ENCODE measurements at regions not wholly inside any gene's neighbourhood (a gene's known extent, or its start where the extent isn't known, plus 50 kb on each side); places are given as distances from the start of the nearest gene placed in this dataset.

DNA sequence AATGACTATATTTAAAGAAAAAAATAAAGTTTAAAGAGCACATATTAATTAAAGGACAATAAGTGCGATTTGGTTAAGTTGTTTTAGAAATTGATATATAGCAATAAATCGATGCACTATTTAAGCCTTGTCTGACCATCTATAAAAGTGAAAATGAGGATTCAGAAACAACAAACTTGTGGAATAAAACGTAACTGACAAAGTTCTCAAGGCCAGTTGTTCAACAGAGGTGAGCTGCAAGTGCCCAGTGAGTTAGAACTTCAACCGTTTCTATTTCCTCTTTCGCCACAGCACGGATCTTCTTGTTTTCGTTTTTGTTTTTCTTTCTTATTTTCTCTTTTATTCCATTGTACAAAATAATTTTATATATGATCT, 724.9 kb upstream of the ARRDC4 start:
- Histone ChIP-seq H3K27ac (no peak overlapping the region), H3K4me3 (IDR thresholded peaks at IDR 0.05; ENCODE audit: insufficient read depth, low read depth, low read length) (no peak overlapping the region), H3K4me1 (ENCODE audit: low read depth, poor library complexity, severe bottlenecking) (no peaks in the 10 kb centered on the region), H2AFZ (ENCODE audit: low read depth) (no peak overlapping the region), H3K27me3 (ENCODE audit: insufficient read depth, low read depth) (no peaks in the 10 kb centered on the region), H3K4me2 (no peak overlapping the region), H3K36me3 (ENCODE audit: insufficient read depth) (no peaks in the 10 kb centered on the region), H3K79me2 (ENCODE audit: insufficient read depth, low read depth) (no peaks in the 10 kb centered on the region), H3K9ac (no peak overlapping the region), H4K20me1 (ENCODE audit: insufficient read depth) (no peaks in the 10 kb centered on the region)
- TF ChIP-seq, protein P1, sequence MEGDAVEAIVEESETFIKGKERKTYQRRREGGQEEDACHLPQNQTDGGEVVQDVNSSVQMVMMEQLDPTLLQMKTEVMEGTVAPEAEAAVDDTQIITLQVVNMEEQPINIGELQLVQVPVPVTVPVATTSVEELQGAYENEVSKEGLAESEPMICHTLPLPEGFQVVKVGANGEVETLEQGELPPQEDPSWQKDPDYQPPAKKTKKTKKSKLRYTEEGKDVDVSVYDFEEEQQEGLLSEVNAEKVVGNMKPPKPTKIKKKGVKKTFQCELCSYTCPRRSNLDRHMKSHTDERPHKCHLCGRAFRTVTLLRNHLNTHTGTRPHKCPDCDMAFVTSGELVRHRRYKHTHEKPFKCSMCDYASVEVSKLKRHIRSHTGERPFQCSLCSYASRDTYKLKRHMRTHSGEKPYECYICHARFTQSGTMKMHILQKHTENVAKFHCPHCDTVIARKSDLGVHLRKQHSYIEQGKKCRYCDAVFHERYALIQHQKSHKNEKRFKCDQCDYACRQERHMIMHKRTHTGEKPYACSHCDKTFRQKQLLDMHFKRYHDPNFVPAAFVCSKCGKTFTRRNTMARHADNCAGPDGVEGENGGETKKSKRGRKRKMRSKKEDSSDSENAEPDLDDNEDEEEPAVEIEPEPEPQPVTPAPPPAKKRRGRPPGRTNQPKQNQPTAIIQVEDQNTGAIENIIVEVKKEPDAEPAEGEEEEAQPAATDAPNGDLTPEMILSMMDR (conservative IDR thresholded peaks at IDR 0.05; ENCODE audit: low read depth, low read length) = peak; percentile 30

DNA sequence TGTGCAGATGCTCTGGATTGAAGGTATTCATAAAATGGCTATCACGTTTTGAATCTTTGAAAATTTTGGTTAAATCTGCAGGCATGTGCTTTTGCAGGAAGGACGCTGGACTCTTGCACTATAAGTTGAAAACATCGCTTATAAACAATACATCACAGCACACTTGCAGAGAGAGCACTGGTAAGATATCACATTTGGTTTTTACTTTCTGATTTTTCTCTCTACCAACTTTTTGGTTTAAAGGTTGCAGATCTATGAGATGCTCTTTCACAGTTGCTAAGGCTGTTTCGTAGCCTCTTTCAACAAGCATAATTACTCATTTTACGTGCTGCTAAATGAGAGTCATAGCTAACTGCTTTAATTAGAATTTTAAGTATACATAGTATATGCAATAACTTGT, 724.4 kb upstream of the ARRDC4 start:
- Histone ChIP-seq H3K9ac (no peak overlapping the region), H3K27ac (no peak overlapping the region), H2AFZ (ENCODE audit: low read depth) (no peak overlapping the region), H3K4me2 (no peak overlapping the region), H3K4me3 (IDR thresholded peaks at IDR 0.05; ENCODE audit: insufficient read depth, low read depth, low read length) (no peak overlapping the region), H3K79me2 (ENCODE audit: insufficient read depth, low read depth) (no peaks in the 10 kb centered on the region), H3K36me3 (ENCODE audit: insufficient read depth) (no peaks in the 10 kb centered on the region), H3K27me3 (ENCODE audit: insufficient read depth, low read depth) (no peaks in the 10 kb centered on the region), H3K4me1 (ENCODE audit: low read depth, poor library complexity, severe bottlenecking) (no peaks in the 10 kb centered on the region), H4K20me1 (ENCODE audit: insufficient read depth) (no peaks in the 10 kb centered on the region)
- TF ChIP-seq, protein P1 (conservative IDR thresholded peaks at IDR 0.05; ENCODE audit: low read depth, low read length) = no peak

GRCh38 chr15:97237160-97237559, 723.3 kb upstream of the ARRDC4 start:
- H3K27me3 ChIP-seq (ENCODE audit: insufficient read depth, low read depth) = no peaks in the 10 kb centered on the region

DNA sequence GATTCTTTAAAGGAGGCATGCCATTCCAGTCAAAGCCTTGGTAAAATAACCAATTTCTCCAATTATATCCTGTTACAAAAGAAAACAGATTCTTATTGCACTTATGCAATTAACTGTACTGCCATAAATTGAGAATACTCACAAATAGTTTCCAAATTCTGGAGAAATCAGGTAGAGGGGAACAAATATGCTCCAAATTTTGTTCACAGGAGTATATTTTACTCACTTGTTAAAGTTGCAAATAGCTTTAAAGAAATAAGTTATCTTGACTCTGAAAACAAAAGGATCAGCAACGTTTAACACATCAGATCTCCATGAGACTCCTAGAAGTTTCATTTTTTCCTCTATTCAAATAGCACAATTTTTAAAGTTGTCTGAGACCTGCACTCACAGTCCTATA, 712.1 kb upstream of the ARRDC4 start:
- peaks cover 7% of the 10 kb centered on the region for H3K4me1 ChIP-seq (ENCODE audit: low read depth, poor library complexity, severe bottlenecking)
- H3K4me2 ChIP-seq = no peak overlapping the region
- no peak overlapping the region for H3K9ac ChIP-seq
- no peaks in the 10 kb centered on the region for H3K27me3 ChIP-seq (ENCODE audit: insufficient read depth, low read depth)
- no peaks in the 10 kb centered on the region for H3K79me2 ChIP-seq (ENCODE audit: insufficient read depth, low read depth)
- H4K20me1 ChIP-seq (ENCODE audit: insufficient read depth) = no peaks in the 10 kb centered on the region
- H3K27ac ChIP-seq = no peak overlapping the region
- H3K4me3 ChIP-seq (IDR thresholded peaks at IDR 0.05; ENCODE audit: insufficient read depth, low read depth, low read length) = no peak overlapping the region
- H3K36me3 ChIP-seq (ENCODE audit: insufficient read depth) = no peaks in the 10 kb centered on the region
- TF ChIP-seq, protein P1 (conservative IDR thresholded peaks at IDR 0.05; ENCODE audit: low read depth, low read length) = no peak
- no peak overlapping the region for H2AFZ ChIP-seq (ENCODE audit: low read depth)

More at GRCh38 chr15:97237160-97237559, 723.3 kb upstream of the ARRDC4 start:
- no peaks in the 10 kb centered on the region for H3K4me1 ChIP-seq (ENCODE audit: low read depth, poor library complexity, severe bottlenecking)
- no peak overlapping the region for H3K9ac ChIP-seq
- no peak overlapping the region for H3K4me3 ChIP-seq (IDR thresholded peaks at IDR 0.05; ENCODE audit: insufficient read depth, low read depth, low read length)
- TF ChIP-seq, protein P1 (conservative IDR thresholded peaks at IDR 0.05; ENCODE audit: low read depth, low read length) = no peak
- no peaks in the 10 kb centered on the region for H3K79me2 ChIP-seq (ENCODE audit: insufficient read depth, low read depth)
- no peak overlapping the region for H3K4me2 ChIP-seq
- no peak overlapping the region for H2AFZ ChIP-seq (ENCODE audit: low read depth)
- no peak overlapping the region for H3K27ac ChIP-seq
- no peaks in the 10 kb centered on the region for H3K36me3 ChIP-seq (ENCODE audit: insufficient read depth)
- no peaks in the 10 kb centered on the region for H4K20me1 ChIP-seq (ENCODE audit: insufficient read depth)

Measured in KMS-11 (cell line).